HEK293 (cell line): ENCODE measurements at regions not wholly inside any gene's neighbourhood (a gene's known extent, or its start where the extent isn't known, plus 50 kb on each side); places are given as distances from the start of the nearest gene placed in this dataset.
A peak's percentile ranks its signal among the peaks of the same experiment; 100 is the strongest.
"Not testable (repeated sequence)": the region's sequence is repeated elsewhere in the genome, so short reads cannot be mapped to it uniquely, and the experiment has no call there.

Experiments
- CTCF ChIA-PET: fragments of 350-600 bp; formaldehyde crosslinking; extraction: SDS; loops from one replicate; lab custom pipeline; 2021; ENCODE audit warnings: antibody characterized with exemption; lab: Yijun Ruan, JAX
- POLR2A ChIA-PET: fragments of 300-600 bp; formaldehyde crosslinking; extraction: SDS; loops from one replicate; lab custom pipeline; 2020; ENCODE audit warnings: antibody characterized with exemption, inconsistent platforms; lab: Yijun Ruan, JAX
- H3K27ac ChIP-seq: fragments of 200-500 bp; sonication (Bioruptor generic); 2 replicates; pipeline ENCODE4 v1.5.1; 2014; ENCODE audit warnings: low read depth, low read length, control low read depth, inconsistent platforms; ENCODE audit errors: extremely low read depth
- H3K36me3 ChIP-seq, 2 experiments: fragments of 200-500 bp in 1 of 2; sonication (Bioruptor generic) in 1 of 2; 1 replicate in 1 of 2; 2 replicates in 1 of 2; pipeline ENCODE4 v1.5.1; 2014 to 2017; ENCODE audit warnings: inconsistent platforms in 2 of 2, low read length in 2 of 2; ENCODE audit not compliant: control insufficient read depth in 2 of 2, insufficient read depth in 1 of 2
- H3K4me1 ChIP-seq: fragments of 200-500 bp; sonication (Bioruptor generic); 2 replicates; pipeline ENCODE4 v1.5.1; 2014; ENCODE audit warnings: mild to moderate bottlenecking, low read length, inconsistent platforms; ENCODE audit not compliant: control insufficient read depth, insufficient read depth
- H3K4me3 ChIP-seq: 2 replicates; pipeline ENCODE4 v1.5.1; 2011; ENCODE audit warnings: low read depth, mild to moderate bottlenecking, control low read depth, low read length, moderate library complexity
- H3K9me3 ChIP-seq: fragments of 200-500 bp; sonication (Bioruptor generic); 2 replicates; pipeline ENCODE4 v1.5.1; 2014; ENCODE audit warnings: low read depth, low read length, inconsistent platforms; ENCODE audit not compliant: control insufficient read depth, insufficient read depth
- KLF16 ChIP-seq: fragments of 450-650 bp; formaldehyde crosslinking; IDR thresholded peaks from 2 replicates; pipeline ENCODE4 v1.5.1; 2017; ENCODE audit warnings: missing biosample characterization, missing genetic modification characterization
- KLF9 ChIP-seq: fragments of 450-650 bp; formaldehyde crosslinking; IDR thresholded peaks from 2 replicates; pipeline ENCODE4 v1.5.1; 2016; ENCODE audit warnings: missing biosample characterization, missing genetic modification characterization, low read depth
- ZEB2 ChIP-seq: fragments of 450-650 bp; formaldehyde crosslinking; IDR thresholded peaks from 2 replicates; pipeline ENCODE4 v1.5.1; 2016; ENCODE audit warnings: missing biosample characterization, missing genetic modification characterization
- ZNF239 ChIP-seq: fragments of 450-650 bp; formaldehyde crosslinking; IDR thresholded peaks from 2 replicates; pipeline ENCODE4 v1.5.1; 2016; ENCODE audit warnings: missing biosample characterization, missing genetic modification characterization
- ZNF548 ChIP-seq: fragments of 450-650 bp; formaldehyde crosslinking; IDR thresholded peaks from 2 replicates; pipeline ENCODE4 v1.5.1; 2016; ENCODE audit warnings: missing biosample characterization, missing genetic modification characterization
- ZNF629 ChIP-seq: fragments of 450-650 bp; formaldehyde crosslinking; IDR thresholded peaks from 2 replicates; pipeline ENCODE4 v1.5.1; 2017; ENCODE audit warnings: missing biosample characterization, missing genetic modification characterization
- TF ChIP-seq, protein P1 (sequence below): fragments of 450-650 bp; formaldehyde crosslinking; IDR thresholded peaks from 2 replicates; pipeline ENCODE4 v1.5.1; 2016; ENCODE audit warnings: missing biosample characterization, missing genetic modification characterization, low read depth
- TF ChIP-seq, protein P2 (sequence below): fragments of 450-650 bp; formaldehyde crosslinking; IDR thresholded peaks from 2 replicates; pipeline ENCODE4 v1.5.1; 2016; ENCODE audit warnings: missing biosample characterization, missing genetic modification characterization
- TF ChIP-seq, protein P3 (sequence below): fragments of 450-650 bp; formaldehyde crosslinking; IDR thresholded peaks from 2 replicates; pipeline ENCODE4 v1.5.1; 2017; ENCODE audit warnings: missing biosample characterization, missing genetic modification characterization
- TF ChIP-seq, protein P4 (sequence below): fragments of 450-650 bp; formaldehyde crosslinking; IDR thresholded peaks from 2 replicates; pipeline ENCODE4 v1.5.1; 2016; ENCODE audit warnings: missing biosample characterization, missing genetic modification characterization
- TF ChIP-seq, protein P5 (sequence below): fragments of 450-650 bp; formaldehyde crosslinking; IDR thresholded peaks from 2 replicates; pipeline ENCODE4 v1.5.1; 2016; ENCODE audit warnings: missing biosample characterization, missing genetic modification characterization
- TF ChIP-seq, protein P6 (sequence below): fragments of 450-650 bp; formaldehyde crosslinking; IDR thresholded peaks from 2 replicates; pipeline ENCODE4 v1.5.1; 2016; ENCODE audit warnings: missing biosample characterization, missing genetic modification characterization
- TF ChIP-seq, protein P7 (sequence below): sonication (generic); formaldehyde crosslinking; IDR thresholded peaks from 2 replicates; pipeline ENCODE4 v1.8.1; 2022; ENCODE audit warnings: mild to moderate bottlenecking, moderate library complexity, missing genetic modification reagents

DNA sequence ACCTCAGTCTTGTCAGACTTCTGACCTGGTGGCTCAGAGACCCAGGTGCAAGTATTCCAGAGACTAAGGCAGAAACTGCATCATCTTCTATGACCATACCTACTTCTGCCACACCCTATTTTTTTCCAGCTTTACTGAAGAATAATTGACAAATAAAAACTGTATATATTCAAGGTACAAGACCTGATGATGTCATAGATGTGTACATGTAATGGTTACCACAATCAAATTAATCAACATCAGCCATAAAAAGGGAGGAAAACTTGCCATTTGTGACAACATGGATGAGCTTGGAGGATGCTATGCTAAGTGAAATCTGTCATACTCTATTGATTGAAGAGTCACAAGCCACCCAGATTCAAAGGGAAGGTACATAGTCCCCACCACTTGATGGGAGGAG is 815.6 kb downstream of the SORCS1 start:
- TF ChIP-seq, protein P1, sequence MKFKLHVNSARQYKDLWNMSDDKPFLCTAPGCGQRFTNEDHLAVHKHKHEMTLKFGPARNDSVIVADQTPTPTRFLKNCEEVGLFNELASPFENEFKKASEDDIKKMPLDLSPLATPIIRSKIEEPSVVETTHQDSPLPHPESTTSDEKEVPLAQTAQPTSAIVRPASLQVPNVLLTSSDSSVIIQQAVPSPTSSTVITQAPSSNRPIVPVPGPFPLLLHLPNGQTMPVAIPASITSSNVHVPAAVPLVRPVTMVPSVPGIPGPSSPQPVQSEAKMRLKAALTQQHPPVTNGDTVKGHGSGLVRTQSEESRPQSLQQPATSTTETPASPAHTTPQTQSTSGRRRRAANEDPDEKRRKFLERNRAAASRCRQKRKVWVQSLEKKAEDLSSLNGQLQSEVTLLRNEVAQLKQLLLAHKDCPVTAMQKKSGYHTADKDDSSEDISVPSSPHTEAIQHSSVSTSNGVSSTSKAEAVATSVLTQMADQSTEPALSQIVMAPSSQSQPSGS (tag by site-specific recombination) = 0 out of 2 replicates have a peak, but pooled peaks have one; percentile 30
- TF ChIP-seq, protein P2, sequence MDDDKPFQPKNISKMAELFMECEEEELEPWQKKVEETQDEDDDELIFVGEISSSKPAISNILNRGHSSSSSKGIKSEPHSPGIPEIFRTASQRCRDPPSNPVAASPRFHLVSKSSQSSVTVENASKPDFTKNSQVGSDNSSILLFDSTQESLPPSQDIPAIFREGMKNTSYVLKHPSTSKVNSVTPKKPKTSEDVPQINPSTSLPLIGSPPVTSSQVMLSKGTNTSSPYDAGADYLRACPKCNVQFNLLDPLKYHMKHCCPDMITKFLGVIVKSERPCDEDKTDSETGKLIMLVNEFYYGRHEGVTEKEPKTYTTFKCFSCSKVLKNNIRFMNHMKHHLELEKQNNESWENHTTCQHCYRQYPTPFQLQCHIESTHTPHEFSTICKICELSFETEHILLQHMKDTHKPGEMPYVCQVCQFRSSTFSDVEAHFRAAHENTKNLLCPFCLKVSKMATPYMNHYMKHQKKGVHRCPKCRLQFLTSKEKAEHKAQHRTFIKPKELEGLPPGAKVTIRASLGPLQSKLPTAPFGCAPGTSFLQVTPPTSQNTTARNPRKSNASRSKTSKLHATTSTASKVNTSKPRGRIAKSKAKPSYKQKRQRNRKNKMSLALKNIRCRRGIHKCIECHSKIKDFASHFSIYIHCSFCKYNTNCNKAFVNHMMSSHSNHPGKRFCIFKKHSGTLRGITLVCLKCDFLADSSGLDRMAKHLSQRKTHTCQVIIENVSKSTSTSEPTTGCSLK = no peak
- TF ChIP-seq ZNF548 (no peak), ZNF629 (tag by site-specific recombination) (no peak)
- TF ChIP-seq, protein P3, sequence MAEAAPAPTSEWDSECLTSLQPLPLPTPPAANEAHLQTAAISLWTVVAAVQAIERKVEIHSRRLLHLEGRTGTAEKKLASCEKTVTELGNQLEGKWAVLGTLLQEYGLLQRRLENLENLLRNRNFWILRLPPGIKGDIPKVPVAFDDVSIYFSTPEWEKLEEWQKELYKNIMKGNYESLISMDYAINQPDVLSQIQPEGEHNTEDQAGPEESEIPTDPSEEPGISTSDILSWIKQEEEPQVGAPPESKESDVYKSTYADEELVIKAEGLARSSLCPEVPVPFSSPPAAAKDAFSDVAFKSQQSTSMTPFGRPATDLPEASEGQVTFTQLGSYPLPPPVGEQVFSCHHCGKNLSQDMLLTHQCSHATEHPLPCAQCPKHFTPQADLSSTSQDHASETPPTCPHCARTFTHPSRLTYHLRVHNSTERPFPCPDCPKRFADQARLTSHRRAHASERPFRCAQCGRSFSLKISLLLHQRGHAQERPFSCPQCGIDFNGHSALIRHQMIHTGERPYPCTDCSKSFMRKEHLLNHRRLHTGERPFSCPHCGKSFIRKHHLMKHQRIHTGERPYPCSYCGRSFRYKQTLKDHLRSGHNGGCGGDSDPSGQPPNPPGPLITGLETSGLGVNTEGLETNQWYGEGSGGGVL (tag by site-specific recombination) = no peak
- TF ChIP-seq, protein P4, sequence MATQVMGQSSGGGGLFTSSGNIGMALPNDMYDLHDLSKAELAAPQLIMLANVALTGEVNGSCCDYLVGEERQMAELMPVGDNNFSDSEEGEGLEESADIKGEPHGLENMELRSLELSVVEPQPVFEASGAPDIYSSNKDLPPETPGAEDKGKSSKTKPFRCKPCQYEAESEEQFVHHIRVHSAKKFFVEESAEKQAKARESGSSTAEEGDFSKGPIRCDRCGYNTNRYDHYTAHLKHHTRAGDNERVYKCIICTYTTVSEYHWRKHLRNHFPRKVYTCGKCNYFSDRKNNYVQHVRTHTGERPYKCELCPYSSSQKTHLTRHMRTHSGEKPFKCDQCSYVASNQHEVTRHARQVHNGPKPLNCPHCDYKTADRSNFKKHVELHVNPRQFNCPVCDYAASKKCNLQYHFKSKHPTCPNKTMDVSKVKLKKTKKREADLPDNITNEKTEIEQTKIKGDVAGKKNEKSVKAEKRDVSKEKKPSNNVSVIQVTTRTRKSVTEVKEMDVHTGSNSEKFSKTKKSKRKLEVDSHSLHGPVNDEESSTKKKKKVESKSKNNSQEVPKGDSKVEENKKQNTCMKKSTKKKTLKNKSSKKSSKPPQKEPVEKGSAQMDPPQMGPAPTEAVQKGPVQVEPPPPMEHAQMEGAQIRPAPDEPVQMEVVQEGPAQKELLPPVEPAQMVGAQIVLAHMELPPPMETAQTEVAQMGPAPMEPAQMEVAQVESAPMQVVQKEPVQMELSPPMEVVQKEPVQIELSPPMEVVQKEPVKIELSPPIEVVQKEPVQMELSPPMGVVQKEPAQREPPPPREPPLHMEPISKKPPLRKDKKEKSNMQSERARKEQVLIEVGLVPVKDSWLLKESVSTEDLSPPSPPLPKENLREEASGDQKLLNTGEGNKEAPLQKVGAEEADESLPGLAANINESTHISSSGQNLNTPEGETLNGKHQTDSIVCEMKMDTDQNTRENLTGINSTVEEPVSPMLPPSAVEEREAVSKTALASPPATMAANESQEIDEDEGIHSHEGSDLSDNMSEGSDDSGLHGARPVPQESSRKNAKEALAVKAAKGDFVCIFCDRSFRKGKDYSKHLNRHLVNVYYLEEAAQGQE (tag by site-specific recombination) = no peak
- TF ChIP-seq, protein P5, sequence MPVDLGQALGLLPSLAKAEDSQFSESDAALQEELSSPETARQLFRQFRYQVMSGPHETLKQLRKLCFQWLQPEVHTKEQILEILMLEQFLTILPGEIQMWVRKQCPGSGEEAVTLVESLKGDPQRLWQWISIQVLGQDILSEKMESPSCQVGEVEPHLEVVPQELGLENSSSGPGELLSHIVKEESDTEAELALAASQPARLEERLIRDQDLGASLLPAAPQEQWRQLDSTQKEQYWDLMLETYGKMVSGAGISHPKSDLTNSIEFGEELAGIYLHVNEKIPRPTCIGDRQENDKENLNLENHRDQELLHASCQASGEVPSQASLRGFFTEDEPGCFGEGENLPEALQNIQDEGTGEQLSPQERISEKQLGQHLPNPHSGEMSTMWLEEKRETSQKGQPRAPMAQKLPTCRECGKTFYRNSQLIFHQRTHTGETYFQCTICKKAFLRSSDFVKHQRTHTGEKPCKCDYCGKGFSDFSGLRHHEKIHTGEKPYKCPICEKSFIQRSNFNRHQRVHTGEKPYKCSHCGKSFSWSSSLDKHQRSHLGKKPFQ = no peak
- CTCF ChIA-PET = no interaction called here
- Histone ChIP-seq H3K36me3 (no peaks in the 10 kb centered on the region), H3K4me1 (no peaks in the 10 kb centered on the region), H3K9me3 (no peaks in the 10 kb centered on the region), H3K27ac (no peak overlapping the region), H3K4me3 (no peak overlapping the region)
- POLR2A ChIA-PET = no interaction called here

DNA sequence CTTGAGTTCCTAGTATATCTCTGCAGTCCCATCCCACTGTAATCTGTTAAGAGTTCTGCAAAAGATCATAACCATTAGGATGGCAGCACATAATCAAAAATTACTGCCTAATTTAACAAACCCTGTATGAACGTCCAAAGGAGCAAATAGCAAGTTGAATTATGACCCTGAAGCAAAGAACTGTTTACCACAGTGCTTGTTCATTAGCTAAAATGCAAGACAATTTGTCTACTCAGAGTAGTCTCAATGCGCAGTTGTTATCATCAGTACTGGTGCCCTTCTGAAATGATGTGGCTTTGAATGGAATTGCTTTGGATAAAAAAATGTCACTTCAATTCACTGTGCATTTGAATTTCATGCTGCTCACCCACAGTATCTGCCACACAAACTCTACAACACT is 817.0 kb downstream of the SORCS1 start:
- no peak overlapping the region for H3K4me3 ChIP-seq
- H3K9me3 ChIP-seq = no peaks in the 10 kb centered on the region
- ChIA-PET POLR2A (no interaction called here), CTCF (interaction anchor here (1.1 kb wide), 1 partner anchor 8 kb away, joined by 4 read pairs; no protein-coding TSS in a partner anchor)
- no peaks in the 10 kb centered on the region for H3K36me3 ChIP-seq
- H3K27ac ChIP-seq = no peak overlapping the region
- TF ChIP-seq KLF9 (tag by site-specific recombination) (no peak), ZNF239 (tag by site-specific recombination) (no peak), ZEB2 (tag by site-specific recombination) (no peak), KLF16 (no peak)
- TF ChIP-seq, protein P6, sequence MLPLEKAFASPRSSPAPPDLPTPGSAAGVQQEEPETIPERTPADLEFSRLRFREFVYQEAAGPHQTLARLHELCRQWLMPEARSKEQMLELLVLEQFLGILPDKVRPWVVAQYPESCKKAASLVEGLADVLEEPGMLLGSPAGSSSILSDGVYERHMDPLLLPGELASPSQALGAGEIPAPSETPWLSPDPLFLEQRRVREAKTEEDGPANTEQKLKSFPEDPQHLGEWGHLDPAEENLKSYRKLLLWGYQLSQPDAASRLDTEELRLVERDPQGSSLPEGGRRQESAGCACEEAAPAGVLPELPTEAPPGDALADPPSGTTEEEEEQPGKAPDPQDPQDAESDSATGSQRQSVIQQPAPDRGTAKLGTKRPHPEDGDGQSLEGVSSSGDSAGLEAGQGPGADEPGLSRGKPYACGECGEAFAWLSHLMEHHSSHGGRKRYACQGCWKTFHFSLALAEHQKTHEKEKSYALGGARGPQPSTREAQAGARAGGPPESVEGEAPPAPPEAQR = no peak
- TF ChIP-seq, protein P7, sequence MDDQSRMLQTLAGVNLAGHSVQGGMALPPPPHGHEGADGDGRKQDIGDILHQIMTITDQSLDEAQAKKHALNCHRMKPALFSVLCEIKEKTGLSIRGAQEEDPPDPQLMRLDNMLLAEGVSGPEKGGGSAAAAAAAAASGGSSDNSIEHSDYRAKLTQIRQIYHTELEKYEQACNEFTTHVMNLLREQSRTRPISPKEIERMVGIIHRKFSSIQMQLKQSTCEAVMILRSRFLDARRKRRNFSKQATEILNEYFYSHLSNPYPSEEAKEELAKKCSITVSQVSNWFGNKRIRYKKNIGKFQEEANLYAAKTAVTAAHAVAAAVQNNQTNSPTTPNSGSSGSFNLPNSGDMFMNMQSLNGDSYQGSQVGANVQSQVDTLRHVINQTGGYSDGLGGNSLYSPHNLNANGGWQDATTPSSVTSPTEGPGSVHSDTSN (CRISPR knock-in tag) = no peak
- H3K4me1 ChIP-seq = no peaks in the 10 kb centered on the region

DNA sequence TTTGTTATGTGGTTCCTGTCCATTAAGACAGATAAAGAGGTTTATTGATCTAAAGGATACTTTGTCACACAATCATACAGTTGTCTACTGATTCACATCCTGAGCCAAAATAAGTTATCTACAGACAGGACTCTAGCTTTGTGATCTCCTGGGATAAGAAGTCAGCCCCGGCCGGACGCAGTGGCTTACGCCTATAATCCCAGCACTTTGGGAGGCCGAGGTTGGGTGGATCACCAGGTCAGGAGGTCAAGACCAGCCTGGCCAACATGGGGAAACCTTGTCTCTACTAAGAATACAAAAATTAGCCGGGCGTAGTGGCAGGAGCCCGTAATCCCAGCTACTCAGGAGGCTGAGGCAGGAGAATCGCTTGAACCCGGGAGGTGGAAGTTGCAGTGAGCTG is 821.0 kb downstream of the SORCS1 start:
- H3K4me1 ChIP-seq, H3K27ac ChIP-seq, H3K9me3 ChIP-seq, POLR2A ChIA-PET, H3K4me3 ChIP-seq, H3K36me3 ChIP-seq: not testable (repeated sequence)
- CTCF ChIA-PET = interaction anchor here (0.7 to 2.4 kb wide), 3 partner anchors 9 to 194 kb away, joined by 3 to 13 read pairs (median 5); no protein-coding TSS in a partner anchor
